22Rv1 (cell line): ENCODE measurements at regions not wholly inside any gene's neighbourhood (a gene's known extent, or its start where the extent isn't known, plus 50 kb on each side); places are given as distances from the start of the nearest gene placed in this dataset.
"Not testable (repeated sequence)": the region's sequence is repeated elsewhere in the genome, so short reads cannot be mapped to it uniquely, and the experiment has no call there.

Experiments
- H3K27ac ChIP-seq: fragments of 450-650 bp; 2 replicates; pipeline ENCODE4 v1.5.1; 2017
- CTCF ChIP-seq: fragments of 450-650 bp; IDR thresholded peaks from 2 replicates; pipeline ENCODE4 v1.5.1; 2017; ENCODE audit warnings: mild to moderate bottlenecking
- ZFX ChIP-seq: fragments of 450-650 bp; IDR thresholded peaks from 2 replicates; pipeline ENCODE4 v1.6.1; 2017; ENCODE audit warnings: antibody characterized with exemption, borderline replicate concordance

- H3K27ac ChIP-seq: no peak overlapping the region
Measured at GRCh38 chr13:42495751-42496150, 78.2 kb upstream of the TNFSF11 start.

DNA sequence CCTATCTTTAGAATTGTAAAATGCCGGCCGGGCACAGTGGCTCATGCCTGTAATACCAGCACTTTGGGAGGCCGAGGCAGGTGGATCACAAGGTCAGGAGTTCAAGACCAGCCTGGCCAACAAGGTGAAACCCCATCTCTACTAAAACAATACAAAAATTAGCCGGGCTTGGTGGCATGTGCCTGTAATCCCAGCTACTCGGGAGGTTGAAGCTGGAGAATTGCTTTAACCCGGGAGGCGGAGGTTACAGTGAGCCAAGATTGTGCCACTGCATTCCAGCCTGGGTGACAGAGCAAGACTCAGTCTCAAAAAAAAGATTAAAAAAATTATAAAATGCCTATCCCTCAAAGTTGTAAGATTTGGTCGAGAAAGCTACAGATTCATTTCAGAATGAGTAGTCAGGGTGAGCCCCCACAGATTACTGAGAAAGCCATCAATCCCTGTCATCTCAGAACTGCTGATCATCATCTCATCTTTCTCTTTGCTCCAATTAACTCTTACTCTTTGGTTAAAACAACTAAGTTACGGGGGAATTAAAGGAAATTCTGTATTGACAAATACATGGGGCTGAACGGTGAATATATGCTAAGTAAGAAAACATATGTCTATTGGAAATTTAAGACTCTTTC, 76.9 kb upstream of the TNFSF11 start:
- H3K27ac ChIP-seq: not testable (repeated sequence)

More at GRCh38 chr13:42495751-42496150, 78.2 kb upstream of the TNFSF11 start:
- TF ChIP-seq CTCF (no peak), ZFX (no peak)

DNA sequence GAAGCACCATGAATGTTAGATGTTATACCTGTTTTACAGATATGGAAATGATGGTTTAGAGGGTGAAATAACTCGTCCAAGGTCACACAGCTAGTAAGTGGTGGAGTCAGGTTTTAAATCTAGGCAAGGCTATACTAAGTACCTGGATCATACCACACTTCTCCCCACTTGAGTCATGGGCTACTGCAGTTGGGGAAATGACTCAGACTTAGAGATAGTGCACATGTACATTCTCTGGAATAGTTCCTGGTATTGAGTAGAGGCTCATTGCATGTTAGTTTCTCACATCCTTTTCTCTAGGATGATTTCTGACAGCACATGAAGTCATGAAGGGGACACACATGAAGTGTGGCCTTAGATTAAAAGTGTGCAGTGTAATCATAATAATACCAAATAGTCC, 76.2 kb upstream of the TNFSF11 start:
- TF ChIP-seq CTCF: no peak
- no peak for TF ChIP-seq ZFX
- no peak overlapping the region for H3K27ac ChIP-seq

GRCh38 chr13:42498521-42498920, 75.4 kb upstream of the TNFSF11 start:
- H3K27ac ChIP-seq: no peak overlapping the region
- TF ChIP-seq CTCF (no peak), ZFX (no peak)
